PFSK-1 (cell line): ENCODE measurements at regions not wholly inside any gene's neighbourhood (a gene's known extent, or its start where the extent isn't known, plus 50 kb on each side); places are given as distances from the start of the nearest gene placed in this dataset.

Experiments
- FOXP2 ChIP-seq: optimal IDR thresholded peaks from 2 replicates; pipeline ENCODE3; 2011; ENCODE audit warnings: borderline replicate concordance, control low read depth, inconsistent platforms; ENCODE audit not compliant: insufficient read depth; ENCODE audit errors: extremely low read length, extremely low read depth
- POLR2AphosphoS5 ChIP-seq: IDR thresholded peaks from 2 replicates; pipeline ENCODE4 v1.6.1; 2012; ENCODE audit warnings: low read depth, mild to moderate bottlenecking, control low read depth, low read length, moderate library complexity
- SIN3A ChIP-seq: IDR thresholded peaks from 2 replicates; pipeline ENCODE4 v1.6.1; 2012; ENCODE audit warnings: mild to moderate bottlenecking, low read length, moderate library complexity, borderline replicate concordance; ENCODE audit not compliant: insufficient read depth
- TAF1 ChIP-seq: IDR thresholded peaks from 2 replicates; pipeline ENCODE4 v1.6.1; 2012; ENCODE audit warnings: low read length, control low read depth, borderline replicate concordance; ENCODE audit not compliant: insufficient read depth
- TF ChIP-seq, protein P1 (sequence below), 2 experiments: IDR thresholded peaks; 2 replicates each; pipeline versions ENCODE4 v1.6.1 to v1.8.0; 2011 to 2012; ENCODE audit warnings: low read depth in 2 of 2, low read length in 2 of 2, control low read depth in 1 of 2, inconsistent platforms in 1 of 2, mild to moderate bottlenecking in 1 of 2, moderate library complexity in 1 of 2; ENCODE audit not compliant: insufficient read depth in 1 of 2

DNA sequence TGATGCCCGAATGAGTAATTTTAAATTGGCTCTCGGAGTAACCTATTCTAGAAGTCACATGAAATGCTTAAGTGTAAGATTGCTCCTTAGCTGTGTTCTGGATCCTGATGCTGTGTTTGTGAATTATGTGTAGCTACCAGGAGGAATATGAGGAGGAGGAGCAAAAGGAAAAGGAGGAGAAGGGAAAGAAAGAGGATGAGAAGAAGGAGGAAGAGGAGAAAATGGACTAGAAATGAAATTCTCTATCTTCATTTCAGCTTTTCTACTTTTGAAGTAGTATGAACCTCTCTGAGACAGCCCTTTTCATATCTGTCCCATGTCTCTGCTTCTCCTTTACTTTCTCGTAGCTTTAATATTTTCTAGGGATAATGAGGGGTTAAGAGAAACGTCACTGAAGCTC, 119.4 kb upstream of the ACTBL2 start:
- TF ChIP-seq TAF1: no peak
- no peak for TF ChIP-seq POLR2AphosphoS5
- TF ChIP-seq SIN3A: no peak
- TF ChIP-seq FOXP2: no peak
- TF ChIP-seq, protein P1, sequence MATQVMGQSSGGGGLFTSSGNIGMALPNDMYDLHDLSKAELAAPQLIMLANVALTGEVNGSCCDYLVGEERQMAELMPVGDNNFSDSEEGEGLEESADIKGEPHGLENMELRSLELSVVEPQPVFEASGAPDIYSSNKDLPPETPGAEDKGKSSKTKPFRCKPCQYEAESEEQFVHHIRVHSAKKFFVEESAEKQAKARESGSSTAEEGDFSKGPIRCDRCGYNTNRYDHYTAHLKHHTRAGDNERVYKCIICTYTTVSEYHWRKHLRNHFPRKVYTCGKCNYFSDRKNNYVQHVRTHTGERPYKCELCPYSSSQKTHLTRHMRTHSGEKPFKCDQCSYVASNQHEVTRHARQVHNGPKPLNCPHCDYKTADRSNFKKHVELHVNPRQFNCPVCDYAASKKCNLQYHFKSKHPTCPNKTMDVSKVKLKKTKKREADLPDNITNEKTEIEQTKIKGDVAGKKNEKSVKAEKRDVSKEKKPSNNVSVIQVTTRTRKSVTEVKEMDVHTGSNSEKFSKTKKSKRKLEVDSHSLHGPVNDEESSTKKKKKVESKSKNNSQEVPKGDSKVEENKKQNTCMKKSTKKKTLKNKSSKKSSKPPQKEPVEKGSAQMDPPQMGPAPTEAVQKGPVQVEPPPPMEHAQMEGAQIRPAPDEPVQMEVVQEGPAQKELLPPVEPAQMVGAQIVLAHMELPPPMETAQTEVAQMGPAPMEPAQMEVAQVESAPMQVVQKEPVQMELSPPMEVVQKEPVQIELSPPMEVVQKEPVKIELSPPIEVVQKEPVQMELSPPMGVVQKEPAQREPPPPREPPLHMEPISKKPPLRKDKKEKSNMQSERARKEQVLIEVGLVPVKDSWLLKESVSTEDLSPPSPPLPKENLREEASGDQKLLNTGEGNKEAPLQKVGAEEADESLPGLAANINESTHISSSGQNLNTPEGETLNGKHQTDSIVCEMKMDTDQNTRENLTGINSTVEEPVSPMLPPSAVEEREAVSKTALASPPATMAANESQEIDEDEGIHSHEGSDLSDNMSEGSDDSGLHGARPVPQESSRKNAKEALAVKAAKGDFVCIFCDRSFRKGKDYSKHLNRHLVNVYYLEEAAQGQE (IDR thresholded peaks at IDR 0.05; ENCODE audit: insufficient read depth in 1 of 2, low read depth in 2 of 2, low read length in 2 of 2): no peak

DNA sequence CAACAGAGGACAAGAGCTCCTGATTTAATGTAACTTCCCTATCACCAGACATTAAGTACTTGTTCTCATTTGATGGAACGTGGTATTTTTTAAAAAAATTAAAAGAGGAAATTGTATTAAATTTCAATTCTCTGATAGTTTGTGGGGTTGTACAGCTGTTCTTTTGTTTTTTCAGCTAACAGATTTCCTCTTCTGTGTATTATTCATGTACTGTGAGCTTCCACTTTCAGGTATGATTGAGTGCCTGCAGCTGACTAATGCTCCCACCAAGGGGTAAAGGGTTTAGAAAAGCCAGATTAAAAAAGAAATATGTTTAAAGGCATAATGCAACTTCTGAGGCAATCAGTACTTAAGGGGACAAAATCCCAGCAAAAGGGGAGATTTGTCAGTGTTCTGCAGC, 117.7 kb upstream of the ACTBL2 start:
- no peak for TF ChIP-seq SIN3A
- TF ChIP-seq FOXP2: no peak
- TF ChIP-seq, protein P1 (IDR thresholded peaks at IDR 0.05; ENCODE audit: insufficient read depth in 1 of 2, low read depth in 2 of 2, low read length in 2 of 2): no peak
- no peak for TF ChIP-seq POLR2AphosphoS5
- no peak for TF ChIP-seq TAF1

DNA sequence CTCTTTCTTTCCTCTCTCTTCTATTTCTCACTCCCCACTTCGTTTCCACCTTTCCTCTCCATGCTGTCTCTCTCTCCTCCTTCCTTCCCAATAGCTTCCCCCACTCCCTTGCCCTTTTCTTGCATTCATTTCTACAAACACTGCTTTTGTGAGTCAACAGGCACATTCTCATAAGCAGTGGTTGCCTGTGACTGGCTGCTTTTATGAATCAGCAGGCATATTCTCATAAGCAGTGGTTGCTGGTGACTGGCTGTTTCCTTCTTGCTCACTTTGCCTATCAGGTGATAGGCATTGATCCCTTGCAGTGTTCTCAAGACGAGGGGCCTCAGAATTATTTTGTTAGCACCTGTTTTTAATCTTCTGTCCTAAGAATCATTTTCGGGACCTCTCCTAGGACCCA, 116.1 kb upstream of the ACTBL2 start:
- TF ChIP-seq, protein P1 (IDR thresholded peaks at IDR 0.05; ENCODE audit: insufficient read depth in 1 of 2, low read depth in 2 of 2, low read length in 2 of 2): no peak
- TF ChIP-seq POLR2AphosphoS5 (no peak), TAF1 (no peak), FOXP2 (no peak), SIN3A (no peak)

DNA sequence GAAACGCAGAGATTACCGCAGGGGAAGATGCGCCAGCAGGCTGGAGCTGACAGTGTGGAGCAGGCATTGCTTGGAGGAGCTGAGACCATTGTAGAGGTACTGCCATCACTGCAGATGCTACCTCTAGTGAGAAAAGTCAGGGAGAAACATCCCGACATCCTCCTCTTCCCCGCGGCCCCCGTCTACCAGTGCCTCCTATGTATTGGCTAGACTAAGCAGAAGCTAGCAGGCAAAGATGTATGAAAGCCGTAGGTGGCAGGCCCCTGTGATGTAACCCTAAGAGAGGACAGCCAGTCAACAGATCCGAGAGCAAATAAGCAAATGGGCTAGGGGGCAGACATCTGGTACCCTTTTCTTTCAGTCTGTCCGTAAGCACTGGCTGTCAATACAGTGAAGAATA, 115.5 kb upstream of the ACTBL2 start:
- TF ChIP-seq FOXP2: no peak
- no peak for TF ChIP-seq TAF1
- no peak for TF ChIP-seq SIN3A
- TF ChIP-seq, protein P1 (IDR thresholded peaks at IDR 0.05; ENCODE audit: insufficient read depth in 1 of 2, low read depth in 2 of 2, low read length in 2 of 2): no peak
- no peak for TF ChIP-seq POLR2AphosphoS5

DNA sequence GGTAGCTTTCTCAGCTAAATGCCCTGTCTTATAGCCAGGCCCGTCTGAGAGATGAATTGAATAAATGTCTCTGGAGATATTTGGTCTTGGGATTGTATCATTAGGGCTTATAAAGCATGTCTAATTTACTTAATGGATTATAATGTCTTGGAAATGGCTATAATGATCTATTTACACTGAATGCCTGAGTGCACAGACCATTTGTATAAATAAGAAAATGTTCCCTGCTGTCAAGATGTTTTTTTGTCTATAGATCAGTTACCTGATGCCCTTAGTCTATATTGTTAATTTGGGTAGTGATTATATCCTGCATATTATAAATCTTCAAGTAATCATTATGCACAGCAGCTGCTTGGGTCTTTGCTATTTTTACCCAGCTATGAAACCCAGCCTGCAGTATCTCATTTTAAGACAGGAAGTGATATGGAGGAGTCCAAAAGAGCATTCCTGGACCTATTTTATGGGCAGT, 112.9 kb upstream of the ACTBL2 start:
- TF ChIP-seq POLR2AphosphoS5: no peak
- TF ChIP-seq, protein P1 (IDR thresholded peaks at IDR 0.05; ENCODE audit: insufficient read depth in 1 of 2, low read depth in 2 of 2, low read length in 2 of 2): no peak
